H1 (cell line): ENCODE measurements at regions not wholly inside any gene's neighbourhood (a gene's known extent, or its start where the extent isn't known, plus 50 kb on each side); places are given as distances from the start of the nearest gene placed in this dataset.
"Not testable (repeated sequence)": the region's sequence is repeated elsewhere in the genome, so short reads cannot be mapped to it uniquely, and the experiment has no call there.

Source experiments
- CTCF ChIA-PET: fragments of 300-600 bp; sonication (Branson Sonifier 250); formaldehyde crosslinking; loops from one replicate; lab custom pipeline; 2021; ENCODE audit not compliant: partially characterized antibody; lab: Charles Lee
- POLR2A ChIA-PET: fragments of 300-600 bp; sonication (Branson Sonifier 250); formaldehyde crosslinking; loops from one replicate; lab custom pipeline; 2021; ENCODE audit warnings: inconsistent platforms; ENCODE audit not compliant: partially characterized antibody; lab: Charles Lee
- DNase-seq, 2 experiments: peaks; one replicate each; pipeline versions ENCODE4 v3.0.0 to v3.0.0-alpha.2; 2010 to 2022; ENCODE audit warnings: low spot score in 2 of 2, low read depth in 1 of 2, mixed read lengths in 1 of 2
- FAIRE-seq: peaks from 2 replicates; lab custom pipeline; 2011; peaks lifted over from hg19 to GRCh38; lab: Jason Lieb, UNC
- H2AFZ ChIP-seq: 2 replicates; pipeline ENCODE4 v1.8.1; 2012; ENCODE audit warnings: low read length, inconsistent platforms
- H2AK5ac ChIP-seq: 2 replicates; pipeline ENCODE4 v1.6.1; 2013; ENCODE audit warnings: low read depth, low read length
- H2BK120ac ChIP-seq: replicated peaks from 2 replicates; pipeline ENCODE3; 2013; ENCODE audit warnings: low read depth, low read length, inconsistent platforms
- H2BK12ac ChIP-seq: 2 replicates; pipeline ENCODE4 v1.6.1; 2013; ENCODE audit warnings: low read depth, low read length
- H2BK15ac ChIP-seq: 2 replicates; pipeline ENCODE4 v1.6.1; 2013; ENCODE audit warnings: low read length
- H2BK20ac ChIP-seq: 2 replicates; pipeline ENCODE4 v1.6.1; 2013; ENCODE audit warnings: low read length
- H2BK5ac ChIP-seq: 2 replicates; pipeline ENCODE4 v1.6.1; 2013; ENCODE audit warnings: low read depth, low read length
- H3K14ac ChIP-seq: 2 replicates; pipeline ENCODE4 v1.6.1; 2013; ENCODE audit warnings: inconsistent platforms; ENCODE audit not compliant: insufficient read length
- H3K18ac ChIP-seq: 2 replicates; pipeline ENCODE4 v1.6.1; 2013; ENCODE audit warnings: low read length; ENCODE audit errors: extremely low read depth
- H3K23ac ChIP-seq: 2 replicates; pipeline ENCODE4 v1.6.1; 2013; ENCODE audit warnings: inconsistent platforms; ENCODE audit not compliant: insufficient read length
- H3K23me2 ChIP-seq: 2 replicates; pipeline ENCODE4 v1.6.1; 2013; ENCODE audit warnings: low read depth, low read length
- H3K27ac ChIP-seq: 2 replicates; pipeline ENCODE4 v1.6.1; 2011; ENCODE audit warnings: low read depth, low read length, inconsistent platforms
- H3K27me3 ChIP-seq, 4 experiments: replicated peaks in 1 of 4; 1 replicate in 1 of 4; 2 replicates in 3 of 4; pipeline versions ENCODE4 v1.6.1 to v1.8.1; 2011 to 2013; ENCODE audit warnings: low read length in 3 of 4, mild to moderate bottlenecking in 3 of 4, inconsistent platforms in 2 of 4, mixed read lengths in 2 of 4, moderate library complexity in 1 of 4; ENCODE audit not compliant: control insufficient read depth in 3 of 4, insufficient read depth in 3 of 4; ENCODE audit errors: extremely low read depth in 1 of 4
- H3K36me3 ChIP-seq, 4 experiments: 2 replicates each; pipeline versions ENCODE4 v1.6.1 to v1.8.1; 2011 to 2013; ENCODE audit warnings: mild to moderate bottlenecking in 4 of 4, low read length in 3 of 4, moderate library complexity in 2 of 4, control low read depth in 1 of 4, inconsistent platforms in 1 of 4; ENCODE audit not compliant: insufficient read depth in 4 of 4, control insufficient read depth in 2 of 4
- H3K4ac ChIP-seq: replicated peaks from 2 replicates; pipeline ENCODE3; 2013; ENCODE audit warnings: low read length, low read depth, mixed read lengths, inconsistent platforms; ENCODE audit not compliant: insufficient read length
- H3K4me1 ChIP-seq, 4 experiments: replicated peaks in 1 of 4; 1 replicate in 1 of 4; 2 replicates in 3 of 4; pipeline versions ENCODE4 v1.6.1 to v1.8.1; 2011 to 2013; ENCODE audit warnings: low read length in 3 of 4, inconsistent platforms in 2 of 4, mixed read lengths in 1 of 4; ENCODE audit not compliant: insufficient read depth in 4 of 4, control insufficient read depth in 3 of 4
- H3K4me2 ChIP-seq, 2 experiments: 2 replicates each; pipeline versions ENCODE4 v1.6.1 to v1.8.1; 2011 to 2013; ENCODE audit warnings: low read depth in 2 of 2, low read length in 2 of 2, control low read depth in 1 of 2, inconsistent platforms in 1 of 2, mild to moderate bottlenecking in 1 of 2; ENCODE audit not compliant: insufficient read depth in 1 of 2
- H3K4me3 ChIP-seq, 4 experiments: fragments of 200-600, 300-600 bp in 1 of 4; sonication (generic), shearing (Covaris generic), sonication (Bioruptor Twin) in 1 of 4; 2 replicates each; pipeline versions ENCODE4 v1.5.1 to v1.8.1; 2011 to 2016; ENCODE audit warnings: low read length in 4 of 4, low read depth in 3 of 4, control low read depth in 2 of 4, inconsistent platforms in 2 of 4, mild to moderate bottlenecking in 2 of 4, mixed read lengths in 1 of 4, moderate library complexity in 1 of 4; ENCODE audit not compliant: insufficient read depth in 2 of 4; ENCODE audit errors: extremely low read depth in 1 of 4
- H3K56ac ChIP-seq: replicated peaks from 2 replicates; pipeline ENCODE3; 2013; ENCODE audit warnings: low read depth, mild to moderate bottlenecking, mixed read lengths, low read length, inconsistent platforms; ENCODE audit not compliant: insufficient read length
- H3K79me1 ChIP-seq: 2 replicates; pipeline ENCODE4 v1.6.1; 2013; ENCODE audit warnings: low read depth, low read length, control low read depth
- H3K79me2 ChIP-seq, 2 experiments: 2 replicates each; pipeline versions ENCODE4 v1.6.1 to v1.8.1; 2012 to 2013; ENCODE audit warnings: low read length in 2 of 2, mild to moderate bottlenecking in 2 of 2, inconsistent platforms in 1 of 2; ENCODE audit not compliant: insufficient read depth in 2 of 2, control insufficient read depth in 1 of 2
- H3K9ac ChIP-seq, 4 experiments: replicated peaks in 1 of 4; 1 replicate in 1 of 4; 2 replicates in 3 of 4; pipeline versions ENCODE4 v1.6.1 to v1.8.1; 2011 to 2013; ENCODE audit warnings: low read depth in 3 of 4, low read length in 3 of 4, control low read depth in 2 of 4, mild to moderate bottlenecking in 2 of 4, moderate library complexity in 2 of 4, inconsistent platforms in 1 of 4; ENCODE audit errors: extremely low read depth in 1 of 4
- H3K9me3 ChIP-seq, 2 experiments: 2 replicates each; pipeline versions ENCODE4 v1.6.1 to v1.8.1; 2012 to 2013; ENCODE audit warnings: mild to moderate bottlenecking in 2 of 2, moderate library complexity in 2 of 2, control low read depth in 1 of 2, inconsistent platforms in 1 of 2, low read depth in 1 of 2, low read length in 1 of 2, mixed read lengths in 1 of 2; ENCODE audit not compliant: insufficient read depth in 2 of 2
- H4K20me1 ChIP-seq, 2 experiments: replicated peaks in 1 of 2; 2 replicates each; pipeline versions ENCODE3 to v1.8.1; 2011 to 2013; ENCODE audit warnings: inconsistent platforms in 2 of 2, low read length in 2 of 2, mild to moderate bottlenecking in 1 of 2; ENCODE audit not compliant: insufficient read depth in 2 of 2, control insufficient read depth in 1 of 2
- H4K5ac ChIP-seq: 2 replicates; pipeline ENCODE4 v1.6.1; 2013; ENCODE audit warnings: low read length, low read depth, mixed read lengths, inconsistent platforms; ENCODE audit not compliant: insufficient read length
- H4K8ac ChIP-seq: 2 replicates; pipeline ENCODE4 v1.8.0; 2013; ENCODE audit warnings: mild to moderate bottlenecking, moderate library complexity, low read length, inconsistent platforms; ENCODE audit not compliant: insufficient read depth; ENCODE audit errors: extremely low read depth
- H4K91ac ChIP-seq: replicated peaks from 2 replicates; pipeline ENCODE3; 2013; ENCODE audit warnings: low read length, mixed read lengths, inconsistent platforms; ENCODE audit not compliant: insufficient read length
- WGBS, 2 experiments: shearing (Covaris generic) in 1 of 2; methylation state at CpG; one replicate each; pipeline versions ENCODE4 v1.1.6 to v1.1.7; 2013 to 2015; ENCODE audit warnings: low lambda C conversion rate in 2 of 2, mixed read lengths in 2 of 2, inconsistent platforms in 1 of 2, low coverage in 1 of 2, missing lambda C conversion rate in 1 of 2; ENCODE audit not compliant: insufficient replicate concordance in 2 of 2, insufficient coverage in 1 of 2, insufficient read length in 1 of 2; ENCODE audit errors: extremely low coverage in 1 of 2, missing lambda C conversion rate in 1 of 2; 5-methylcytosine and 5-hydroxymethylcytosine counted together

DNA sequence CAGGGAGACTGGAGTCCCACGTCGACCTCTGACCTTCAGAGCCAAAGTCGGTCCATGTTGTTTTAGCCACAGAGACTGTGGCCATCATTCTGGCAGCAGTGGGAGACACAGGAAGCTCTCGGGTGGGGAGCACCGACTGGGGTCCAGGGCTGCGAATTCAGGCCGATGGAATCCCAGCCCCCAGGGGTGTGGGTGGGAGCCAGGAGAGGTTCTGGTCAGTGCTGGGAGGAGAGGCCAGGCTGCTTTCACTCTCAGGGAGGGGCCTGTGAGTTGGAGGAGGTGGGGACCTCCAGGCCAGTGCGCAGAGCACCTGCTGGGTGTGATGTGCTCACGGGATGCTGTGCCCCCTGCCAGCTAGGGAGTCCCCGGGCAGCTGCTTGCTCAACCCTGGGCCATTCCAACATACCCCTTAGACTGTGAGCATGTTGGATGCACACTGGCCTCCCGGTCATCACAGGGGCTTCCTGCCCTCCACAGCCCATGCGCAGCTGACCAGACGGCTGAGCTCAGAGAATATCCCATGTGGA lies 196.5 kb downstream of the LAT start:
- H4K20me1 ChIP-seq, FAIRE-seq, H3K4me2 ChIP-seq, H3K4me3 ChIP-seq, H3K36me3 ChIP-seq, H3K14ac ChIP-seq, H3K9me3 ChIP-seq, H3K9ac ChIP-seq, H3K4ac ChIP-seq, H4K5ac ChIP-seq, H4K91ac ChIP-seq, H2BK20ac ChIP-seq, POLR2A ChIA-PET, H3K23ac ChIP-seq, H4K8ac ChIP-seq, H2AK5ac ChIP-seq, DNase-seq, H3K27ac ChIP-seq, H3K4me1 ChIP-seq, H3K27me3 ChIP-seq, H2BK12ac ChIP-seq, H3K23me2 ChIP-seq, H3K79me1 ChIP-seq, H2BK120ac ChIP-seq, H3K18ac ChIP-seq, H2AFZ ChIP-seq, H3K79me2 ChIP-seq, H2BK15ac ChIP-seq, H3K56ac ChIP-seq, H2BK5ac ChIP-seq: not testable (repeated sequence)
- CTCF ChIA-PET = interaction anchor here (0.9 to 1.0 kb wide), 2 partner anchors 52 to 66 kb away, joined by 3 read pairs; no protein-coding TSS in a partner anchor
- WGBS, 2 experiments = 90% methylated on average over 9 of the region's 13 CpGs; no CpG with 5 or more reads in 1 of the 2 experiments

DNA sequence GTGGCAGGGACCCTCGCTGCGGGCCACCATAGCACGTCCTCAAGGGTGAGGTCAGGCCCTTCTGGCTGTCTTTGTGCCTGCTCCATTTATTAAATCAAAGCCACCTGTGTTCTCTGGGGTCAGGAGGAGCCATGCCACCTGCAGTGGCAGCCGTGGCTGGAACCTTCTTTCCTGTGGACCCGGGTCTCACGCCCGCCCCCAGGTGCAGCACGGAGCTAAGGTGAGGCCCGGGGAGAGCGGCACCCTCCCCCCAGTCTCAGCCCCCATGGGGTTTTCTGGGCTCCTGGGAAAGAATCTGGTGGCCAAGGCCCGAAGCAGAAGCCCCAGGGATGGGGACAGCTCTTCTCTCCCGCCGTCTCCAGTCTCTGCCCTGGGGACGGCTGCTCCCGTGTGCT lies 195.4 kb downstream of the LAT start:
- H4K20me1 ChIP-seq, DNase-seq, H2BK12ac ChIP-seq, POLR2A ChIA-PET, H2AFZ ChIP-seq, H3K23me2 ChIP-seq, H3K4ac ChIP-seq, H2BK5ac ChIP-seq, H3K9ac ChIP-seq, H3K27me3 ChIP-seq, H3K79me1 ChIP-seq, H4K91ac ChIP-seq, H3K4me1 ChIP-seq, H3K14ac ChIP-seq, H3K4me2 ChIP-seq, H3K23ac ChIP-seq, H2BK120ac ChIP-seq, FAIRE-seq, H2BK15ac ChIP-seq, H3K36me3 ChIP-seq, H3K79me2 ChIP-seq, H4K8ac ChIP-seq, H3K9me3 ChIP-seq, H2AK5ac ChIP-seq, H2BK20ac ChIP-seq, H3K4me3 ChIP-seq, H3K27ac ChIP-seq, H3K18ac ChIP-seq, H3K56ac ChIP-seq, H4K5ac ChIP-seq: not testable (repeated sequence)
- CTCF ChIA-PET = interaction anchor here (1.5 kb wide), 1 partner anchor 13 kb away, joined by 7 read pairs; no protein-coding TSS in a partner anchor
- 94% methylated on average over 14 of the region's 15 CpGs; no CpG with 5 or more reads in 1 of the 2 experiments for WGBS, 2 experiments
